GM18511 (cell line): ENCODE measurements at regions not wholly inside any gene's neighbourhood (a gene's known extent, or its start where the extent isn't known, plus 50 kb on each side); places are given as distances from the start of the nearest gene placed in this dataset.
"Not testable (repeated sequence)": the region's sequence is repeated elsewhere in the genome, so short reads cannot be mapped to it uniquely, and the experiment has no call there.

ENCODE experiments used
- ATAC-seq: cut with Tn5 transposase; IDR thresholded peaks from one replicate; pipeline ENCODE4 v1.9.1; 2021; ENCODE audit warnings: mild to moderate bottlenecking, moderate library complexity; ENCODE audit not compliant: unreplicated experiment

DNA sequence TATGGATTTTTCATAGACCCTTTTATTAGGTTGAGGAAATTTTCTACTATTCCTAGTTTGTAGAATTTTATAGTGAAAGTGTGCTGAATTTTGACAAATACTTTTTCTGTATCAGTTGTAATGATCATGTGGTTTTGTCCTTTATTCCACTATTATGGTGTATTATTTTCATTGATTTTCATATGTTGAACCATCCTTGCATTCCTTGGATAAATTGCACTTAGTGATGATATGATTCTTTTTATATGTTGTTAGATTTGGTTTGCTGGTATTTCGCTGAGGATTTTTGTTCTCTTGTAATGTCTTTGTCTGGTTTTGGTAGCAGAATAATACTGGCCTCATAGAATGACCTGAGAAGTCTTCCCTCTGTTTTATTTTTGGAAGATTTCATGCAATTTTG lies 140.6 kb upstream of the CDK6 start:
- ATAC-seq, result no peak

DNA sequence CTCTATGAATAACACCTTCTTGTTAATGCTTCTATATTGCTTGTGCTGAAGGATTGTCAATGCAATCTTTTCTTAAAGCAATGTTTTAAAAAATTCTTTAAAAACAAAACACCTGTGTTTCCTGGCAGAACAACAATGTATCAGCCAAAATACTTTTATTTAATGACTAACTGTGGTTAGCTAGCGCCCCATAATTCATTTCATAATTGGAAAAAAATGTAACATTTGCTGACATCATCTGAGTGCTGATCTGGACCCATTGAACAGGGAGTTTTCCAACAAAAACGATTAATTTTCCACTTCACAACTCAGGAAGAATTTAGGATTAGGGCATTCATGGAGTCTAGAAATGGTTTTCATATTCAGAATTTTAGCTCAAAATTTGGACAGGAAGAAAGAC lies 137.6 kb upstream of the CDK6 start:
- ATAC-seq, result no peak

DNA sequence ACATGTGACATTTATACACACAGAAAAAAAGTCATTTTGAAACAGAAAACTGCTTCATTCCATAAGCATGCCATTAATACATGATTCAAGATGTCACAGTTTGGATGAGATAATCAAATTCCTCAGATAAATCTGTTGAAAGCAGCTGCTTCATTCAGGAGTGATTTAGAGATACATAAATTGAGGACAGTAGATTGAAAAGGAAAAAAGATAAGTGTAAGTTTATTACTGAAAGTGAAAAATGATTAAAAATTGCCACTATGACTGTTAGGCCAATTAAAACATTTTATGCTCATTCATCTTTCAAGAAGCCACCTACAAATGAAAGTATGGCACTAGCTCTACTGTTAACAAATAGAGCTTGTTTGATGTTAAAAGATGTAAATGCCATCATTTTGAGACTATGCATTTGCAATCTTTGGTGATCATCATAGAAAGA lies 136.9 kb upstream of the CDK6 start:
- no peak for ATAC-seq

DNA sequence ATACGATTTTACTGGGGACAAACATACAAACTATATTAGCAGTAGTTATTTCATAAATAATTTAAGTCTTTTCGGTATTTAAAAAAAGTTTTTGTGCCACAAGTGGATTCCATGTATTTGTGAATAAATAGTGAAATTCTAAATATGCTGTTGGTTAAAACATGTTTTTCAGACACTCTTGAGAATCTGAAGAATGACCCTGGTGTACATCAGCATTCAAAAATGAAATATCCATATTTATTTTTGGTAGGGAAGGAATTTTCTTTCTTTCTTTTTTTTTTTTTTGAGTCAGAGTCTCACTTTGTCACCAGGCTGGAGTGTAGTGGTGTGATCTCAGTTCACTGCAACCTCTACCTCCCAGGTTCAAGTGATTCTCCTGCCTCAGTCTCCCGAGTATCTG lies 136.1 kb upstream of the CDK6 start:
- no peak for ATAC-seq

DNA sequence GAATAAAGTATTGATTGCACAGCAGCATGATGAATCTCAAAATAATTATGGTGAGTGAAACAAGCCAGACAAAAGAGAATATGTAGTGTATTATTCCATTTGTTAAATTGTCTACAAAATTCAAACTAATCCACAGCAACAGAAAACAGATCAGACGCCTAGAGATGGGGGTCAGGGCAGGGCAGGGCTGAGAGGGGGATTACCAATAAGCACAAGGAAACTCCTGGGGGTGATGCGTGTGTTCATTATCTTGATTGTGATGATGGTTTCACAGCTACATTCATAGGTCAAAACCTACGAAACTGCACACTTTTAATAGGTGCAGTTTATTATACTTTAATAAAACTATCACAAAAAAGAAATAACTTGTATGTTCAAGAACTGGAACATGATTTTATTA lies 132.7 kb upstream of the CDK6 start:
- ATAC-seq, result no peak

DNA sequence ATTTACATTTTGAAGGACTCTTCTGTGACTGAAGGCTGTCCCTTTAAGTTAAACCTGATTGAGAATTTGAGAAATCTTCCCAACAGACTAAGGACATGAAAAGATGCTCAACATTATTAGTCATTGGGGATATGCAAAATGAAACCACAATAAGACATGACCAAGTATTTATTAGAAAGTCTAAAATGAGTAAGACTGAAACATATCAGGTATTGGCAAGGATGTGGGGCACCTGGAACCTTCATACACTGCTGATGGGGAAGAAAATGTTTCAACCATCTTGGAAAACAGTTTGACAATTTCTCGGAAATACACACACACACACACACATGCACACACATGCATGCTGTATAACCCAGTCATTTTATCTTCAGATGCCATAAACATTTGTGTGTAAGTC lies 132.1 kb upstream of the CDK6 start:
- ATAC-seq, result peak; percentile 82

DNA sequence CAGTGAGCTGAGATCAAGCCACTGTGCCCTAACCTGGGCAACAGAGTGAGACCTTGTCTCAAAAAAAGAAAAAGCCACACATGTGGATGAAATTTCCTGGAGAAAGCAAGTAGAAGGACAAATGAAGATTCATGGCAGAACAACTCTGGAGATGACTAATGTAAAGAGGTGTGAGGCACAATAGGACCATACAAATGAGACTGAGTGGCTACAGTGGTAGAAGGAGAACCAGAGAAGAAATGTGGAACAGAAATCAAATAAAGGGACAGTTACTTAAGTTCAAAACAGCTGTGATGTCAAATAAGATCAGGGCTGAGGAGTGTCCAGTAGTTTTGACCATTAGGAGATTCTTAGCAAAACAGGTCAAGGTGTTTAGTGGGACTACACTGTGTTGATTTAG lies 130.9 kb upstream of the CDK6 start:
- ATAC-seq, result no peak

DNA sequence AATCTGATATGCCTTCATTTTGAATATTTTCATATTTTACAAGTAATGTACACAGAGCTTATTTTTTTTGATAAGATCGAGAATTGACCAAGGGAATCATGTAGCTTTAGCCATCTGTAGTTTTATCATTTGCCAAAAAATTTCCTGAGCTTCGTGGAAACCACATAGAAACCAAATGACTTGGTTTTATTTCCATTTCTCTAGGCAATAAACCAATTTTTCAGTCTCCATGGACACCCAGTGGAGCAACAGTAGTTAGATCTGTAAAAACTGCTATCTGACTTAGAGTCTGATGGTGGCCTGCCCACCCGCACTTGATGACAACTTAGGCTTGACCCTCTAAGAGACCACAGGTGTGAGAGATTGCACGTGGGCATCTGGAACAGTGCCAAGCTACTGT lies 127.8 kb upstream of the CDK6 start:
- no peak for ATAC-seq

DNA sequence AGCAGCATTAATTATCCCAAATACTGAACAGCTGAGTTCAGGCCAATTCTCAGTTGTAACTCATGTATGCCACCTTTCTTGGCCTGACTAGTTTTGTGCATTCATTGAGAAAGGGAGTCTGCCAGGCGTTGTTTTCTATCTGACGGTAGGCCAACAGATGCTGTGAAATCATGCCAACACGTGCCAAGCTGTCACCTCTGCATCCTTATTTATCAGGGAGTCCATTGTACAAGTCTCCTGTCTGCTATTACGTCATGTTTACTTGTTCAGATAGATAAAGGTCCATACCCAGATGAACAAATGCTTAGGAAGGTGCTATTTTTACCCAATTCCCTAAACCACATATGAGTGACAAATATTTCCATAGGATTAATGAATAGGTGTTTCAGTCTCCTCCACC lies 127.2 kb upstream of the CDK6 start:
- ATAC-seq, result no peak

DNA sequence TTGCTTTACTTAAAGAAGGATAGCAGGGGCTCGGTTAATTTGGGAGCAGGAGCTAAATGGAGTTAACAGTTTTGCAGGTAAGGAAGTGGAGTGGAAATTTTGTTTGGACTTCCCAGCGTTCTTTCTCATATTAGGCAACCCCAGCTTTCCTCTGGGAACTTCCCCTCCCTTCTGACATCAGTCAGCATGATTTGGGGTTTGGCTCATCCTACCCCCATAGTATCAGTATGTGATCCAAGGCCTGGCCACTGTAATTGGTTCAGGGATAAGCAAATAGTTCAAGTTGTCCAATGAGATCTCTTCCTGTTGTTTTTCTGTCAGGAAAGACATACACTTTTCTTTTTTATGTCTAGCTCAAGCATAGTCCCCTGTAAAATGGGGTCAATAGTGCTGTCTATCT lies 125.6 kb upstream of the CDK6 start:
- no peak for ATAC-seq

DNA sequence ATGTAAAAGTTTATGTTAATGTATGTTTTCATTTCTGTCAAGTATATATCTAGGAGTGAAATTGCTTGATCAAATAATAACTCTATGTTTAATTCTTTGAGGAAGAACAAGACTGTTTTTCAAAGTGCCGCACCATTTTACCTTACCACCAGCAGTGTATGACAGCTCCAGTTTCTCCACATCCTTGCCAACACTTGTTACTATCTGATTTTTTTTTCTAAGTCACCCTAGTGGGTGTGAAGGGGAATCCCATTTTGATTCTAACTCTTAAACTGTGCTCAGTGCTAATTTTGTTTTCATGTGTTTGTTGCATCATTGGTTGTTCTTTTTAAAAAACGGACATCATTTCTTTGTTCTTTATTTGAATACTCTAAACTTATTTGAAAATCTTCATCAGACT lies 120.2 kb upstream of the CDK6 start:
- no peak for ATAC-seq

DNA sequence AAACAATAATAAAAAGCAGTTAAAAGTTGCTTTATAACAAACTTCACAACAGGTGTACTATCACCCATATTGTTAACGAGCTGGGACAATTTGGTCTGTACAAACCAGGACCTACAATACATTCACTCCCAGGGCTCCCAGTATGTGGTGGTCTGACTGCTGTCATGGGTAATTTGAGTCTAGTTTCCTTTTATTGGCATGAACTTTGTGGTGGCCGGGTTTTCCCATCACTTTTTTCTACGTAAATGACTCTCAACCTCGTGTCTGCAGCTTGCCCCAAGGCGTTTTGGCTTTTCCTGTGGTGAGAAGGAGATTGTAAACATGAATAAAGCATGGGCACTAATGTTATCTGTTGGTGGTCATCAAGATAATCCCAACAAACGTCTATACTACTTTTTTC lies 118.7 kb upstream of the CDK6 start:
- no peak for ATAC-seq

DNA sequence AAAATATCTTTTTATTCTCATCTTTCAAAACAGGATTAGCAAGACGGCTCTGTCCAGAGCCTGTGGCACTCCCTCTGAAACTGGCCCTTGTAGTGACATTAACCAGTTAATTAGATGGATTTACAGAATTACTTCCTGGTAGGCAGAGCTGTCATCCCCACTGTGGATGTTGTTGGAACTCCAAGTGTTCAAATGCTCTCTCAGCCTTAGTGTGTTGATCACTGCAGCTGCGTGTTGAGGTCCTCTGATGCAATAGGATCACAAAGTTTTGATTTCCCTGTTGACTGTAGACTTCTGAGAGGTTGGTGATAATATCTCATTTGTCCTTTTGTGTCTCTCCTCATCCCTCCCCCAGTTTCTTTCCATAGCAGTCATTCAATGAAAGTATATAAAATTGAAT lies 117.3 kb upstream of the CDK6 start:
- no peak for ATAC-seq

DNA sequence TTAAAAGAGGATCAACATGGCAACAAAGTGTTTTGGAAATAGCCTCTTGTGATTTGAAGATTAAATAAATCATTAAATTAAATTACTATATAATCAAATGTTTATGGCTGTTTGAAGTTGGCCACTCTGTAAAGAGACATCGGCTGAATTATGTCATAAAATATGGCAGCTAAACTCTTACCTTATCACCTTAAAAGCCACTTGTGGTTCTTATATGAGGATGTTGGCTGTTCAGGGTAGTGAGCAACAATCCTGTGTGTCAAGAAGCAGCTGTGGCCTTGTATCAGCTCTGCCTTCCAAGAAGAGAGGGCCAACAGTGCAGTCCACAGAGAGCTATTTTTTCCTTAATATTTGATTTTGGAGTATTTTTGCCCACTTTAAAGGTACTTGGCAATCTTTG lies 113.4 kb upstream of the CDK6 start:
- no peak for ATAC-seq

DNA sequence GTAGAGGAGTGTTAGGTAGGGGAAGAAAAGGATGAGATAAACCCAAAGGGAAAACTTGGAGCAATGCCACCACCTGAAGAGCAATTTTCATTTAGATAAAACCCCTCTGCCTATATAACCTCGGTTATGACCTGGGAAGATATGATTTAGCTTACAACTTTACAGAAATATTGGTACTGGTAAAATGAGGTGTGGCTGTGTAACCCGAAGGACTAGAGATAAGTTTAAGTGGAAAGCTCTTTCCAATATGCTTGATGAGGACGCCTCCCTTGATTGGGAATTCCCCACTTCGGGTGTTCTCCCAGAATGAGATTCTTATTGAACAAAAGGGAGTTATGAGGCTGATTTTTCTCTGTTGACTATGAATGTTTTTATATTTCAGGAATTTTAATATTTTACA lies 109.5 kb upstream of the CDK6 start:
- no peak for ATAC-seq

DNA sequence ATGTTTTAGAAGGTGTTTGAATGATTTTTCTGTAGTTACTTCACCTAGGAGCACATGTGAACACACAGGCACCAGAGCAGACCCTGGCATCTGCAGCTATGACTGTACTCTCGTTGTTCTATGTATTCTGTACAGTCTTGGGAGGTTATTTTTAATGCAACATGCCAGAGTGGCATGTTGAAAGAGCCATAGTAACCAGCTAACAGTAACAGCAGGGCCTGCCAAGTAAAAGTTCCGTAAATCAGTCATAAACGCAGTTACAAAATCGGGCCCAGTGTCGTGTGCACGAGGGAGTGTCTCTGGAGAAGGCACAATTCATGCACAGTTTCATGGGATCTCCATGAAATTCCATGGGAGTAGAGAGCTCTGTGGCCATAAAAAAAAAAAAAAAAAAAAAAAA lies 108.3 kb upstream of the CDK6 start:
- ATAC-seq, result no peak

DNA sequence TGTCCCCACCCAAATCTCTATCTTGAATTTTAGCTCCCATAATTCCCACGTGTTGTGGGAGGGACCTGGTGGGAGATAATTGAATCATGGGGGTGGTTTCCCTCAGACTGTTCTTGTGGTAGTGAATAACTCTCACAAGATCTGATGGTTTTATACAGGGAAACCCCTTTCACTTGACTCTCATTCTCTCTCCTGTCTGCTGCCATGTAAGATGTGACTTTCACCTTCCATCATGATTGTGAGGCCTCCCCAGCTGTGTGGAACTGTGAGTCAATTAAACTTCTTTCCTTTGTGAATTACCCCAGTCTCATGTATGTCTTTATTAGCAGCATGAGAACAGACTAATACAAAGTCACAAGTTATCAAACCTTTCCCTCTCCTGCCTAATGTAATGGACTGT lies 106.3 kb upstream of the CDK6 start:
- not testable (repeated sequence) for ATAC-seq

DNA sequence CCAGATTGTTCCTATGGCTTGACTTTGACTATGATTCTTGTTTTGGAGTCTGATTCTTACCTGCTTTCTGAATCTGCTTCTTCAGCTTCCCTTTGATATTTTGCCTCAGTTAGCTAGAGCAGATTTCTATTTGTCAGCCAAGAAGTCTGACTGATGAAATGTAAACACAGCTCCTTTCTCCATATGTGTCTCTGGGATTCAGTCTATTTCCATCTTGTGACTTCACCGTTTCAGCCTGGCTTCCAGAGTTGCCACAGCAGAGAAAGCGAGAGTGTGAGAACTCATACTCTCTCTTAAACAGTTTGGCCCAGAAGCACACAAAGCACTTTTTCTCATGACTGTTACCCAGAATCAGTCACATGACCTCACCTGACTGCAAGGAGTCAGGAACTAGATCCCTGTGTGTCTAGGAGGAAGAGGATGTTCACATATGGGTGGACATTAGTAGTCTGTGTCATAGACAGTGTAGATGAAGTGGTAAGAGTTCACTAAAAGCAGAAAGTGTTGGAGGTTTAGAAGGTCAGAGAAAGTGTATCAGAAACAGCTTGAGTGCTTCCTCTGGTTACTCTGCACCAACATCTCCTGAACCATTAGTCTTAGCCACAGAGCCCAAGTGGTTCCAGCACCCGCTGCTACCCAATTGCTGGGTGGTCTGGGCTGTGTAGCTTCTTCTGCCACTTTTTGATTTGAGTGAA lies 103.4 kb upstream of the CDK6 start:
- no peak for ATAC-seq

DNA sequence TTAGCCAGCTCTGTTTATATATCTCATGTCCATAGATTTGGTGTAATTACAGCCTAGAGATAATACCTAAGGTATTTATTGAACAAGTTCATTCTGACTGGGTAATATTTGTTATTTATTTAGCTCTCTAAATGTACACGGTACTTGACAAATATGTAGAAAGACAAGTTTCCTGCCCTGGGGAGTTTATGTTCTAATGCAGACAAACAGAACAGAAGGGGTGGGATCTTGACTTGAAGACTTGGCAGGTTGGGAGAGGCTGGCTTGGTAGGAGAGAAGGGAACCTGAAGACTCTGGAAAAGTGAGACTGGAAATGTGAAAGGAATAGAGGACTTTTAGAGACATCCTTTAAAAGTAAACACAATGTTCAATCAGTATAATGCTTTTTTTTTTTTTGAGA lies 97.7 kb upstream of the CDK6 start:
- ATAC-seq, result no peak

DNA sequence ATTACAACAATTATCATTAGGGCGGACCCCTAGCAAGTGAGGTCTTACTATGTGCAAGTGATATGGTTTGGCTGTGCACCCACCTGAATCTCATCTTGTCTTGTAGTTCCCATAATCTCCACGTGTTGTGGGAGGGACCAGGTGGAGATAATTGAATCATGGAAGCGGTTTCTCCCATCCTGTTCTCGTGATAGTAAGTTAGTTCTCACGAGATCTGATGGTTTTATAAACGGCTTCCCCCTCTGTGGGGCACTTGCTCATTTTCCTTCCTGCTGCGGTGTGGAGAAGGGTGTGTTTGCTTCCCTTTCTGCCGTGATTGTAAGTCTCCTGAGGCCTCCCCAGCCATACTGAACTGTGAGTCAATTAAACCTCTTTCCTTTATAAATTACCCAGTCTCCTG lies 96.1 kb upstream of the CDK6 start:
- ATAC-seq, result no peak

DNA sequence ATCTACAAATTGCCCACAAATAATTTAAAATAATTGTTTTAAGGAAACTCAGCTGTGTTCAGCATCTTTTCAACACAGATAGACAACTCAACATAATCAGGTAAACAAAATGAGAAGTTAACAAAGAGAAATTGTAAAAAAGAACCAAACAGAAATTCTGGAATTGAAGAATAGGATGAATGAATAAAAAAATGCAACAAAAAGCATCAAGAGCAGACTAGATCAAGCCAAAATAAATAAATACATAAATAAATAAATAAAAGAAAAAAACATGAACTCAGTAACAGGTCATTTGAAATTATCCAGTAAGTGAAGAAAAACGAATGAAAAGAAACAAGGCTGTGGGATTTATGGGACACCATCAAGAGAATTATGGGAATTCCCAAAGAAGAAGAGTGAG lies 94.0 kb upstream of the CDK6 start:
- no peak for ATAC-seq

DNA sequence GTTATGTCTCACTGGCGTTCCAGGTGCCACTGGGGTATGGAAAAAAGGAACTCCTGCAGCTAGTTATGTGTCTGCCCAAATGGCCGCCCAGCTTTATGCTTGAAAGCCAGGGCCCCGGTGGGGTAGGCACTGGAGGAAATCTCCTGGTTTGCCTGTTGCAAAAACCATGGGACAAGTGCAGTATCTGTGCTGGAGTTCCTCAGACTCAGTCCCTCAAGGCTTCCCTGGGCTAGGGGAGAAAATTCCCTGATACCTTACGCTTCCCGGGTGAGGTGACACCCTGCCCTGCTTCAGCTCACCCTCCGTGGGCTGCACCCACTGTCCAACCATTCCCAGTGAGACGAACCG lies 90.3 kb upstream of the CDK6 start:
- no peak for ATAC-seq

DNA sequence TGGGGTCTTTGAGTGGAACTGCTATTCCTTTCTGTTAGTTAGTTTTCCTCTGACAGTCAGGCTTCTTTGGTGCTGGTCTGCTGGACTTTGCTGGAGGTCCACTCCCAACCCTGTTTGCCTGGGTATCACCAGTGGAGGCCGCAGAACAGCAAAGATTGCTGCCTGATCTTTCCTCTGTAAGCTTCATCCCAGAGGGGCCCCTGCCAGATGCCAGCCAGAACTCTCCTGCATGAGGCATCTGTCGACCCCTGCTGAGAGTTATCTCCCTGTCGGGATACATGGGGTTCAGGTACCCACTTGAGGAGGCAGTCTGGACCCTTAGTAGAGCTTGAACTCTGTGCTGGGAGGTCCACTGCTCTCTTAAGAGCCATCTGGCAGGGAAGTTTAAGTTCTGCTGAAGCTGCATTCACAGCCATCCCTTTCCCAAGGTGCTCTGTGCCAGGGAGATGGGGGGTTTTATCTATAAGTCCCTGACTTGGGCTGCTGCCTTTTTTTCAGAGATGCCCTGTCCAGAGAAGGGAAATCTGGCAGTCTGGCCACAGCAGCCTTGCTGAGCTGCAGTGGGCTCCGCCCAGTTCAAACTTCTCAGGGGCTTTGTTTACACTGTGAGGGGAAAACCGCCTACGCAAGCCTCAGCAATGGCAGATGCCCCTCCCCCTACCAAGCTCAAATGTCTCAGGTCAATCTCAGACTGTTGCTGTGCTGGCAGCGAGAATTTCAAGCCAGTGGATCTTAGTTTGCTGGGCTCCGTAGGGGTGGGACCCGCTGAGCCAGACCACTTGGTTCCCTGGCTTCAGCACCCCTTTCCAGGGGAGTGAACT lies 89.7 kb upstream of the CDK6 start:
- ATAC-seq, result no peak
